Uterus (tissue), 2 donors: ENCODE measurements at regions not wholly inside any gene's neighbourhood (a gene's known extent, or its start where the extent isn't known, plus 50 kb on each side); places are given as distances from the start of the nearest gene placed in this dataset.

ENCODE experiments used
- CTCF ChIP-seq, 4 experiments: fragments of 200-600 bp in 2 of 4; fragments of 450-650 bp in 2 of 4; sonication (generic) in 2 of 4; IDR thresholded peaks; one replicate each; pipeline ENCODE4 v1.5.1; 2016 to 2019; ENCODE audit warnings: antibody characterized with exemption in 4 of 4, mild to moderate bottlenecking in 2 of 4, moderate library complexity in 1 of 4
- POLR2A ChIP-seq, 2 donors: fragments of 450-650 bp; IDR thresholded peaks; one replicate each; pipeline ENCODE4 v1.6.1; 2016; ENCODE audit warnings: antibody characterized with exemption in 2 of 2, mild to moderate bottlenecking in 1 of 2, moderate library complexity in 1 of 2

- TF ChIP-seq POLR2A (IDR thresholded peaks at IDR 0.05) (no peak), CTCF (IDR thresholded peaks at IDR 0.05) (no peak)
Measured at GRCh38 chr4:58303456-58303855, 1193.3 kb upstream of the IGFBP7 start.
